Activated naive CD4-positive, alpha-beta T cell treated with anti-CD3 and anti-CD28 coated beads, Interleukin-2, amount 50 U/mL, for 16 hours (primary cell): ENCODE measurements at regions not wholly inside any gene's neighbourhood (a gene's known extent, or its start where the extent isn't known, plus 50 kb on each side); places are given as distances from the start of the nearest gene placed in this dataset.
"Not testable (repeated sequence)": the region's sequence is repeated elsewhere in the genome, so short reads cannot be mapped to it uniquely, and the experiment has no call there.

Experiments
- DNase-seq: peaks from one replicate; pipeline ENCODE4 v3.0.0-alpha.2; 2020

GRCh38 chr12:126049501-126049900, 984.3 kb downstream of the AACS start:
- DNase-seq: not testable (repeated sequence)

DNA sequence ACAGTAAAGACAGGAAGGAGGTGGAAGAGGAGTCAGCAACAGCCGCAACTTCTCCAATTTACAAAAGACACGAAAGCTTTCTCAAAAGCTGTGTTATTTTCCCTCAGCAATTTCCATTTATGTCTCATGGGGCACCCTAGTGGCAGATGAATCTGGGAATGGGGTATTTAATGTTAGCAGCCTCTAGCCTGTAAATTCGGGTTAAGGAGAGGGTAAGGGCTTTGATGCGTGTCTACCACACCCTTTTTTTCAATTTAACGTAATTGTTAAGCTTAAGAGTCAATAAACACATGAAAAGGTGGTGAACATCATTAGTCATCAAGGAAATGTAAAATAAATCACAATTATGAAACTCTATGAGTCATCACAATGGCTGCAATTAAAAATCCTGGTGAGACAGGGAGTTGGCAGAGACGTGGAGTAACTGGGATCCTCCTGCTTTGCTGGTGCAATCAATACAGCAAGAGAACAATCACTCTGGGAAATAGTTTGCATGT, 986.4 kb downstream of the AACS start:
- DNase-seq: no peak

DNA sequence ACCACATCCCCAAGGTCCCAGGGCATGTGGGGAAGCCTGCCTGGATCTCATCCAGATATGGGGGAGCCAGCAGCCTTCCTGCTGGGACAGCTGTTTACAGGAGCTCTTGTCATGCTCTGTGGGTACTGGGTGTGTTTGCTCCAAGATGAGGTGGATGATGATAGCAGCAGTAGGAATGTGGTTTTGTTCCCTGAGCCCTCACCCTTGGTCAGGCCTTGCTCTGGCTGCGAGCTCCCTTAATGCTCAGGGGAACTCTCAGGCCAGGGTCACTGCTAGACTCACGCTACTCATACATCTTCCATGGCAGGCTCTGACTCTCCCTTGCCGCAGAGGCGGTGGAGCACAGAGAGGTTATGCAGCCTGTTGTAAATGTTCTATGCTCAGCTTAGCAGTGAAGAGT, 990.3 kb downstream of the AACS start:
- DNase-seq: no peak

- DNase-seq: no peak
These were observed 996.5 kb downstream of the AACS start for GRCh38 chr12:126061777-126062176.

- DNase-seq: no peak
These were observed 998.8 kb downstream of the AACS start for GRCh38 chr12:126064028-126064427.

DNA sequence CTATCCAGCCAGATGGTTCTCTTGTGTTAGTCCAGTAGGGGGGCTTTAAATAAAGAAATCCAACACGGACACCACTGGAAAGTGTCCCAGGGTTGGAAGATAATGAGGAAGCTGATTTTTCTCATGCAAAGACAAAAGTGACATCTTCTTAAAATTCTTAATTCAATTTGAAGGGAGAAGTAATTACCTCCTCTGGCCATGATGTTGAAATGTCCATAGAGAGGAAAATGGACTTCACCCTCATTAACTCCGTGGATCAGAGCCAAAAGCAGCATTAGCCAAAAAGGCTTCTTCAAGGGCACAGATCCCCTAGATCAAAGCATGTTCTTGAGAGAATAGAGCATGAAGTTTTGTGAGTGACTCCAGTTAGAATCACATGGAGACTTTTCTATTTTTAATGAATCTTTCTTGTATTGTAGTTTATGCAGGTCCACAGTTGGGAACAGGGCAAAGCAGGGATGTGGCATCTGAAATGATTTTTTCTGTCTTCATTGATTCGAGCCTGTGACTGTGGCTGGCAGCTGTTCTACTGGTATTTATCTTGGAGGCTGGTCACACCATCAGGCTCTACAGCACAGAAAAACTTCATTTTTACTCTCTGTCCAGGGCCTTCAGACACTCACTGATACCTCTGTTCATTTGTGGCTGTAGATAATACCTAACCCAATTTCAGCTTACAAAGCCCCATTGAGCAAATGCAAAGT, 1002.5 kb downstream of the AACS start:
- no peak for DNase-seq

DNA sequence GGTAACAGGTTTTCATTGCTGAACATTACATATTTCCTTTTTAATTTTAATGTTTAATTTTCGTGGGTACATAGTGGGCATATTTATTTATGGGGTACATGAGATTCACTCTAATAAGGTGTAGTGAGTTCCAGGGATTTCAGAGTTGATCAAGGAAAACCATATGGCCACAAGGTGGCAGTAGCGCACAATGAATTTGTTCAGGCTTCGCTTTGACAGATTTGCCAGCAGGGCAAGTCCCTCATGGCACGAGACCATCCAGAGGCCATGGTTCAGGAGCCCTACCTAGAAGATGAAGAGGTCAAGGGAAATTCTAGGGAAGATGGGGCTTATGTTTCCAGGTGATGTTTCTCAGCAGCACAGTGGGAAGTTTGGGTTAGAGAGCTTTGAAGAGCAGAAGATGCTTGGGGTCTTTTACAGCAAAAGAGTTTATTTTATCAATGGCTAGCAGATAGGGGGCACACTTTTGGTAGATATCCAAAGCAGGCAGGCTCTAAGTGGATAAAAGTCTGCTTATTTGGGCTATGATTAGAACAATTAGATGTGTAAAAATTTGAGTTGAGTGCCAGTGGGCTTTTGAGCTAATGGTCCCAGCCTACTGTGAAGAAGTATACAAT, 1004.4 kb downstream of the AACS start:
- no peak for DNase-seq

- no peak for DNase-seq
These were observed 1011.3 kb downstream of the AACS start for GRCh38 chr12:126076515-126076914.

- no peak for DNase-seq
These were observed 1018.7 kb downstream of the AACS start for GRCh38 chr12:126083926-126084325.

DNA sequence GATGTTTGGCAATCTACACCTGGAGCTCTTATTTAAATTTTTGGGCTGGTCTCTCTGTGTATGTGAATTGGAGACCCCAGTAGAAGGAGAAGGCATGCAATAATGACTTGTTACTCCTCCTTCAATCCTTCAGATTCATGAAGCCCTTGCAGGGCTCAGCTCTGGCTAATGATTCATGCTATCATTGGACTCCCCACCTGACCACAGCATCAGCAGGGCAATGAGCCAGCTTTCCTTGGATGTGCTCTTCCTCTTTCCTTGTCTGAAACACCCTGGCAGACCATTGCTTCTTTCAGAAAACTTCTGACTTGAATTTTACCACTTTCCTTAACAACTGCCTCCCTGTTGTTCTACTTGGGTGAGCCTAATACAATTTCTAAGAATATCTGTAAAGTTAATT, 1019.2 kb downstream of the AACS start:
- no peak for DNase-seq

- DNase-seq: no peak
These were observed 1021.0 kb downstream of the AACS start for GRCh38 chr12:126086242-126086641.

- no peak for DNase-seq
These were observed 1022.5 kb downstream of the AACS start for GRCh38 chr12:126087692-126088091.

- no peak for DNase-seq
These were observed 1028.7 kb downstream of the AACS start for GRCh38 chr12:126093908-126094307.

- no peak for DNase-seq
These were observed 1030.7 kb downstream of the AACS start for GRCh38 chr12:126095748-126096510.

- no peak for DNase-seq
These were observed 1041.5 kb downstream of the AACS start for GRCh38 chr12:126106706-126107105.

DNA sequence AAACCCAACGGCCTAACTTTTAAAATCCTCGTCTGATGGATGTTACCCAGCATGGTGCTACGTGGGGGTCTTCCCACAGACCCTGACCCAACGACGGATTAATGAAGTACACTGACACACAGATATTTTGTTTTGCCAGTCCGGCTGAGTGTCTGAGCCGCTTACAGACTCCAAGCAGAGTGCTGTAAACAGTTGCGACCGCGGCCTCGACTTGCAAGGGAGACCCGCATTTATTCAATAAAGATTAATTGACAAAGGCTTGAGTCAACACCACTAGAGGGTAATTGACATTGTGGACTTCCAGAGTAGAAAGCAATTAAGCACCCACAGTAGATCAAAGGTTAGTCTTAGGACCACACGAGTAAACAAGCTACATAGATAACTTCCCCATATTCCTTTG, 1042.4 kb downstream of the AACS start:
- DNase-seq: no peak

DNA sequence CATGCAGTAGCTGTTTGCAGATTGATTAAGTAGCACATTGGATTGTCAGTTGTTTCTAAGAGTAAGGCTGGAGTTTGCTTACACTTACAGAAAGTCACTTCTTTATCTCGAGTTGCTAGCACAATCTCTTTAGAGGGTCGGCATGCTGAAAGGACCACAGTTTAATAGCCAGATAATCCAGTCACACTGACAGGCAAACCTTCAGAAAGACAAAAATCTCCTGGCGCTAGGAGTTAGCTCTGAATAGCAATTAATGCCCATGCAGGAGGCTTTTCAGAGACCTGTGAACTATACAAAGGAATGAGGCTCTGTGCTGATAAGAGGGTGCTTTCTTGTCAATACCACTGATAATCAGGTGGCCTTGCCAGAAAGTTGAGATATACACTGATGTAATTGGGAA, 1043.0 kb downstream of the AACS start:
- DNase-seq: no peak

- DNase-seq: no peak
These were observed 1046.9 kb downstream of the AACS start for GRCh38 chr12:126112141-126112540.

DNA sequence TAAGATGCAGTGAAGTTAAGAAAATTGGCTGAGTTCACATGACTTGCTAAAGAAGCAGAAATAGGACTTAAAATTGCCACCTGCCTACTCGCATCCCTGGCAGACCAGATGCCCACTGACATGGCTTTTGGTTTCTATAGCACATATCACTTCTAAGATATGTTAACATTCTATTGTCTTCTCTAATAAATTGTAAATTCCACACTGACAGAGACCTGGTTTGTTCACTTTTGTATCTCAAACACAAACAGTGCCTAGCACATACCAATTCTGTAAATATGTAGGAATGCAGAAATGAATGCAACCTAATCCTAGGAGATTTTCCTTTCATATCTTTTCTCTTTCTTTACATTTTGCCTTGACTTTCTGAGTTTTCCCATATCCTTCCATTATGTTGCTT, 1047.6 kb downstream of the AACS start:
- DNase-seq: no peak

- no peak for DNase-seq
These were observed 1049.2 kb downstream of the AACS start for GRCh38 chr12:126114441-126114840.

GRCh38 chr12:126117502-126117901, 1052.3 kb downstream of the AACS start:
- no peak for DNase-seq

DNA sequence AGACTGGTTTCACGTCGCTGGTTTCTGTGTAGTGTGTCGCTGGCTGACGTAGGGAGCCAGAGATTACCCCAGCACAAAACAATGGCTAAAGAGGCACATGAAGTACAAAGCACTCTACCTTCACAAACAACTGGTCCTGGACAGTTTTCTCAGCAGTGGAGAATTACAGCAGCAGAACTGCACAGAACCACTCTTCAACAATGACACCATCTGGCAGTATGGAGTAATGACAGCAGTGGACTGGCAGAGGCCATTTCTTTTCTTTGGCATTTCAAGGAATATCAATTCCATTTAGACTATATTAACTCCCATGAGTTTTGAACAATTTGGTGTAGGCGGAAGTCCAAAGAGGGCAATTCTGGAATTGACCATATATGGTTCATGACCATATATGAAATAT, 1074.1 kb downstream of the AACS start:
- DNase-seq: no peak

DNA sequence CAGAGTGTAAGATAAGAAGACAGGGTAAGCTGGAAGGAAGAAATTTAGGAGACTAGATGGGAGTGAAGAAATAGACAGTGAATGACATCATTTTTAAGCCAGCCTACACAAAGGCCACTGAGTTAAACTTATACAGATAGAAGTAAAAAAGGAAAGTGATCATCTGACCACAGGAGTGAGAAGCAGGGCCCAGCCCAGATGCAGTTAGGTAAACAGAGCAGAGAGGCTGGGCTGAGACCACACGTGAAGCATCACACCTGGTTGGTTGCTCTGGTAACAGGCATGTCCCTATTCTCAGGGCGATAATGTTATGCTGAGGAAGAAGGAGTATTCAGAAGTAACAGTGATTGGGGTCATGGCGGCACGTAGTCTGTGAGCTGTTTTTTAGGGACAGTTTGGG, 1079.4 kb downstream of the AACS start:
- DNase-seq: no peak

DNA sequence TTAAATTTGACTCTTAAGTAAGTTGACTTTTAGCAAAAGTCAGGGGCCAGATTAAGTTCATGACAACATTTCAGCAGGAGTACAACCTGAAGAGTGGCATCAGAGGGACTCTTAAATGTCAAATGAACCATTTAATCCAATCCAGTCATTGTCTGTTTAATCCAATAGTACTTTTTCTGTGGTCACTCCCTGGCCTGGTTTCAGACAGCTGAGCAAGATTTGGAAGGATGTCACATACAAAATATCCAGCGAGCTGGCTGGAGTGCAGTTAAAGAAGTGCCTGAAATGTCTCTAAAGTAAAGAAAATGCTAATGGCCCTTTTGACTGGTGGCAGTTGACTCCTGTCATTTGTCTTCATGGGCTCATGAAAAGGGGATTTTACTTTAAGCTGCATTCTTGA, 1082.1 kb downstream of the AACS start:
- DNase-seq: no peak
